Fibroblast of lung (primary cell): ENCODE measurements at regions not wholly inside any gene's neighbourhood (a gene's known extent, or its start where the extent isn't known, plus 50 kb on each side); places are given as distances from the start of the nearest gene placed in this dataset.

Experiments
- DNase-seq, 2 donors: peaks; one replicate each; pipeline versions ENCODE4 v3.0.0 to v3.0.0-alpha.2; 2010; ENCODE audit warnings: low read depth in 2 of 2
- H2AFZ ChIP-seq: 2 replicates; pipeline ENCODE4 v1.5.1; 2012; ENCODE audit warnings: low read length, control low read depth, inconsistent platforms
- H3K27ac ChIP-seq: 2 replicates; pipeline ENCODE4 v1.5.1; 2011; ENCODE audit warnings: low read length, control low read depth; ENCODE audit not compliant: insufficient read depth
- H3K27me3 ChIP-seq: 2 replicates; pipeline ENCODE4 v1.5.1; 2011; ENCODE audit warnings: mild to moderate bottlenecking, low read length; ENCODE audit not compliant: control insufficient read depth, insufficient read depth
- H3K36me3 ChIP-seq: 2 replicates; pipeline ENCODE4 v1.5.1; 2011; ENCODE audit warnings: low read length; ENCODE audit not compliant: control insufficient read depth, insufficient read depth
- H3K4me1 ChIP-seq: 2 replicates; pipeline ENCODE4 v1.5.1; 2011; ENCODE audit warnings: low read length; ENCODE audit not compliant: control insufficient read depth, insufficient read depth; ENCODE audit errors: extremely low read depth
- H3K4me2 ChIP-seq: 2 replicates; pipeline ENCODE4 v1.5.1; 2011; ENCODE audit warnings: low read length, control low read depth; ENCODE audit not compliant: insufficient read depth; ENCODE audit errors: extremely low read depth
- H3K4me3 ChIP-seq, 4 experiments: fragments of 200-600 bp in 1 of 4; sonication (generic) in 1 of 4; replicated peaks in 1 of 4; 2 replicates each; pipeline ENCODE4 v1.5.1; 2011 to 2016; ENCODE audit warnings: low read length in 4 of 4, low read depth in 3 of 4, mild to moderate bottlenecking in 3 of 4, control low read depth in 2 of 4, inconsistent platforms in 1 of 4, mixed read lengths in 1 of 4; ENCODE audit not compliant: insufficient read depth in 1 of 4; ENCODE audit errors: control extremely low read depth in 1 of 4
- H3K79me2 ChIP-seq: 2 replicates; pipeline ENCODE4 v1.5.1; 2012; ENCODE audit warnings: mild to moderate bottlenecking, low read length, inconsistent platforms; ENCODE audit not compliant: control insufficient read depth, insufficient read depth
- H3K9ac ChIP-seq: 2 replicates; pipeline ENCODE4 v1.5.1; 2011; ENCODE audit warnings: mild to moderate bottlenecking, low read length, control low read depth; ENCODE audit not compliant: insufficient read depth
- H3K9me3 ChIP-seq: 2 replicates; pipeline ENCODE4 v1.5.1; 2012; ENCODE audit warnings: low read depth, low read length; ENCODE audit not compliant: control insufficient read depth, insufficient read depth
- H4K20me1 ChIP-seq: 2 replicates; pipeline ENCODE4 v1.5.1; 2011; ENCODE audit warnings: low read length; ENCODE audit not compliant: control insufficient read depth, insufficient read depth; ENCODE audit errors: extremely low read depth
- EZH2 ChIP-seq: IDR thresholded peaks from 2 replicates; pipeline ENCODE4 v1.5.1; 2012; ENCODE audit warnings: low read length, control low read depth, mild to moderate bottlenecking; ENCODE audit errors: missing control alignments
- TF ChIP-seq, protein P1 (sequence below), 2 donors: IDR thresholded peaks in 1 of 2; conservative IDR thresholded peaks in 1 of 2; 1 replicate in 1 of 2; 2 replicates in 1 of 2; pipeline ENCODE4 v1.5.1; 2011 to 2012; ENCODE audit warnings: low read length in 2 of 2, control low read depth in 1 of 2, inconsistent platforms in 1 of 2, low read depth in 1 of 2, mild to moderate bottlenecking in 1 of 2

DNA sequence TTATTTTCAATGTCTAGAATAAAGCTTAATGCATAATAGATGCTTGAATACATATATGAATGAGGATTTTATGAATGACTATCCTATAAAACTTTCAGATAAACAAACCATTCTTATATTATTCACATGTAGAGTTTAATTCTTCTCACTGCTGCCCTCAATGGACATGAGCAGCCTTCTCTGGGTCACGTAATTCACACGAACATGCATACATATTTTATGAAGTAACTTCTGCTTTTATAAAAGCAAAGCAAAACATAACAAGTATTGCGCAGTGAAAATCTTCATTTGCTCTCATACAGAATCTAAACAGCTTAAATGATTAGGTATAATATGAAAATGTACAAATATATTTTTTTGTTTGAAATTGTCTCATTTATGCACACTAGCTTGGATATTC is 116.7 kb downstream of the TMA16 start:
- no peaks in the 10 kb centered on the region for H3K27me3 ChIP-seq
- no peak overlapping the region for H3K27ac ChIP-seq
- H3K4me2 ChIP-seq: no peak overlapping the region
- no peaks in the 10 kb centered on the region for H3K36me3 ChIP-seq
- no peak overlapping the region for H3K9ac ChIP-seq
- H2AFZ ChIP-seq: no peak overlapping the region
- no peak overlapping the region for H3K4me3 ChIP-seq
- no peak for TF ChIP-seq EZH2
- TF ChIP-seq, protein P1, sequence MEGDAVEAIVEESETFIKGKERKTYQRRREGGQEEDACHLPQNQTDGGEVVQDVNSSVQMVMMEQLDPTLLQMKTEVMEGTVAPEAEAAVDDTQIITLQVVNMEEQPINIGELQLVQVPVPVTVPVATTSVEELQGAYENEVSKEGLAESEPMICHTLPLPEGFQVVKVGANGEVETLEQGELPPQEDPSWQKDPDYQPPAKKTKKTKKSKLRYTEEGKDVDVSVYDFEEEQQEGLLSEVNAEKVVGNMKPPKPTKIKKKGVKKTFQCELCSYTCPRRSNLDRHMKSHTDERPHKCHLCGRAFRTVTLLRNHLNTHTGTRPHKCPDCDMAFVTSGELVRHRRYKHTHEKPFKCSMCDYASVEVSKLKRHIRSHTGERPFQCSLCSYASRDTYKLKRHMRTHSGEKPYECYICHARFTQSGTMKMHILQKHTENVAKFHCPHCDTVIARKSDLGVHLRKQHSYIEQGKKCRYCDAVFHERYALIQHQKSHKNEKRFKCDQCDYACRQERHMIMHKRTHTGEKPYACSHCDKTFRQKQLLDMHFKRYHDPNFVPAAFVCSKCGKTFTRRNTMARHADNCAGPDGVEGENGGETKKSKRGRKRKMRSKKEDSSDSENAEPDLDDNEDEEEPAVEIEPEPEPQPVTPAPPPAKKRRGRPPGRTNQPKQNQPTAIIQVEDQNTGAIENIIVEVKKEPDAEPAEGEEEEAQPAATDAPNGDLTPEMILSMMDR (conservative IDR thresholded peaks at IDR 0.05 in 1 of 2, IDR thresholded peaks at IDR 0.05 in 1 of 2; ENCODE audit: low read depth in 1 of 2, low read length in 2 of 2): no peak
- H3K4me1 ChIP-seq: no peaks in the 10 kb centered on the region
- no peaks in the 10 kb centered on the region for H4K20me1 ChIP-seq
- H3K79me2 ChIP-seq: no peaks in the 10 kb centered on the region
- DNase-seq: no peak
- H3K9me3 ChIP-seq: no peaks in the 10 kb centered on the region

DNA sequence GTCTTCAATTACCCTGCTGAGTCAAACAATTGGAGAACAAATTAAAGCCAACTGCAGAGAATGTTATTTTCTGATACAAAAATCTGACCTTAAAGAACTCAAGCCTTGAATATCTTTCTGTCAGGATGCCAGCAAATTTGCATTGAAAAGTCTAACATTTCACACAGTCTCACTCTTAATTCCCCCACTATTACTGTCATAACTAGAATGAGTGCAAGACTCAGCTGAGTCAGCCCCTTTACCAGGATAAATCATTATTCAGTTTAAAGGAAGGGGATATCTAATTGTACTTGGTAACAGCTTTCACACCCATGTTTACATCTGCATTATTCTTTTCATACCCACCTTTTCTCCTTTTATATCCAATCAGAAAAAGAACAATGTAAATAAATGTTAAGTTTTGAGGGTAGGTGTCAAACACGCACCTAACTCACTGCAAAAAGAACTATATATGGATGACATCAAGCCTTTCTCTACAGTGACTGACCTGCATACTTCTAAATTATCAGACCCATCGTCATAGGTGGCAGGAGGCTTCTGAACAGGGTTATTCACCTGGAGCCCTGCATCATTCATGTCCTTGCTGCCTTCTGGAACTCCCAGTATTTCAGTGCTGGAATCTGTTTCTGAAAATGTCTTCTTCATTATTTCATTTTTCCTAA is 117.4 kb downstream of the TMA16 start:
- H3K9ac ChIP-seq: no peak overlapping the region
- no peak for TF ChIP-seq EZH2
- TF ChIP-seq, protein P1 (conservative IDR thresholded peaks at IDR 0.05 in 1 of 2, IDR thresholded peaks at IDR 0.05 in 1 of 2; ENCODE audit: low read depth in 1 of 2, low read length in 2 of 2): no peak
- H3K4me2 ChIP-seq: no peak overlapping the region
- no peak for DNase-seq
- H3K4me3 ChIP-seq: no peak overlapping the region
- no peaks in the 10 kb centered on the region for H3K79me2 ChIP-seq
- no peaks in the 10 kb centered on the region for H3K9me3 ChIP-seq
- no peaks in the 10 kb centered on the region for H4K20me1 ChIP-seq
- no peaks in the 10 kb centered on the region for H3K27me3 ChIP-seq
- H2AFZ ChIP-seq: no peak overlapping the region
- H3K36me3 ChIP-seq: no peaks in the 10 kb centered on the region
- H3K4me1 ChIP-seq: no peaks in the 10 kb centered on the region
- no peak overlapping the region for H3K27ac ChIP-seq

- DNase-seq: no peak
- H3K9ac ChIP-seq: no peak overlapping the region
- H3K4me1 ChIP-seq: no peaks in the 10 kb centered on the region
- H3K36me3 ChIP-seq: no peaks in the 10 kb centered on the region
- no peak overlapping the region for H3K4me3 ChIP-seq
- H3K27ac ChIP-seq: no peak overlapping the region
- no peak overlapping the region for H2AFZ ChIP-seq
- no peak for TF ChIP-seq EZH2
- TF ChIP-seq, protein P1 (conservative IDR thresholded peaks at IDR 0.05 in 1 of 2, IDR thresholded peaks at IDR 0.05 in 1 of 2; ENCODE audit: low read depth in 1 of 2, low read length in 2 of 2): no peak
- no peaks in the 10 kb centered on the region for H3K9me3 ChIP-seq
- H3K27me3 ChIP-seq: no peaks in the 10 kb centered on the region
- H3K79me2 ChIP-seq: no peaks in the 10 kb centered on the region
- no peak overlapping the region for H3K4me2 ChIP-seq
- no peaks in the 10 kb centered on the region for H4K20me1 ChIP-seq
These were observed 118.3 kb downstream of the TMA16 start for GRCh38 chr4:163612762-163613161.
